ENCODE measurements at regions not wholly inside any gene's neighbourhood (a gene's known extent, or its start where the extent isn't known, plus 50 kb on each side); places are given as distances from the start of the nearest gene placed in this dataset.

GRCh38 chr2:165007161-165007744 lies 51.9 kb upstream of the SLC38A11 start:
- CTCF ChIA-PET: no interaction called here
- no peak for TF ChIP-seq CTCF (IDR thresholded peaks at IDR 0.05; ENCODE audit: unreplicated experiment)
- no peak for DNase-seq
- Mint-ChIP-seq H3K4me1 (ENCODE audit: low read depth, unreplicated experiment) (peaks cover 40% of the 10 kb centered on the region), H3K4me3 (ENCODE audit: low read depth, unreplicated experiment) (no peak overlapping the region), H3K36me3 (ENCODE audit: insufficient read depth, unreplicated experiment) (no peaks in the 10 kb centered on the region), H3K27me3 (ENCODE audit: unreplicated experiment) (no peaks in the 10 kb centered on the region), H3K9me3 (ENCODE audit: low read depth, unreplicated experiment) (no peaks in the 10 kb centered on the region), H3K27ac (ENCODE audit: unreplicated experiment) (peak overlapping the region; percentile 34)
- BruUV-seq (replicated peaks): no TSS peak
- intact Hi-C loops (cut with micrococcal nuclease; ENCODE audit: unreplicated experiment): no loop called here
